BJ (cell line): ENCODE measurements at regions not wholly inside any gene's neighbourhood (a gene's known extent, or its start where the extent isn't known, plus 50 kb on each side); places are given as distances from the start of the nearest gene placed in this dataset.

Source experiments
- CTCF ChIA-PET: fragments of 350-600 bp; formaldehyde crosslinking; extraction: SDS; loops from one replicate; lab custom pipeline; 2021; ENCODE audit warnings: antibody characterized with exemption, inconsistent platforms; lab: Yijun Ruan, JAX
- POLR2A ChIA-PET: fragments of 300-600 bp; sonication (Branson Sonifier 250); formaldehyde crosslinking; extraction: SDS; loops from one replicate; lab custom pipeline; 2021; ENCODE audit warnings: antibody characterized with exemption; lab: Charles Lee
- DNase-seq: peaks from one replicate; pipeline ENCODE4 v3.0.0-alpha.2; 2011; ENCODE audit warnings: low read depth
- H3K27me3 ChIP-seq: 2 replicates; pipeline ENCODE4 v1.6.0; 2011; ENCODE audit warnings: low read length; ENCODE audit not compliant: control insufficient read depth, insufficient read depth
- H3K36me3 ChIP-seq: 2 replicates; pipeline ENCODE4 v1.5.1; 2011; ENCODE audit warnings: low read length; ENCODE audit not compliant: control insufficient read depth, insufficient read depth
- H3K4me3 ChIP-seq: 2 replicates; pipeline ENCODE4 v1.5.1; 2011; ENCODE audit warnings: low read depth, mild to moderate bottlenecking, control low read depth, low read length
- CTCF ChIP-seq: IDR thresholded peaks from 2 replicates; pipeline ENCODE4 v1.5.1; 2011; ENCODE audit warnings: low read depth, mild to moderate bottlenecking, control low read depth, inconsistent platforms, low read length, moderate library complexity; ENCODE audit not compliant: insufficient read depth

GRCh38 chr3:140854961-140855360 lies 86.7 kb upstream of the SLC25A36 start:
- no peak for DNase-seq
- ChIA-PET CTCF (interaction anchor here (0.7 kb wide), 1 partner anchor 1142 kb away, joined by 3 read pairs; no protein-coding TSS in a partner anchor), POLR2A (no interaction called here)
- TF ChIP-seq CTCF, result no peak
- Histone ChIP-seq H3K4me3 (no peak overlapping the region), H3K36me3 (no peaks in the 10 kb centered on the region), H3K27me3 (no peaks in the 10 kb centered on the region)

- H3K27me3 ChIP-seq, result no peaks in the 10 kb centered on the region
- no peaks in the 10 kb centered on the region for H3K36me3 ChIP-seq
- CTCF ChIA-PET, result no interaction called here
- POLR2A ChIA-PET, result no interaction called here
- TF ChIP-seq CTCF, result no peak
- no peak overlapping the region for H3K4me3 ChIP-seq
- DNase-seq, result no peak
Measured at GRCh38 chr3:140856905-140857304, 84.7 kb upstream of the SLC25A36 start.

DNA sequence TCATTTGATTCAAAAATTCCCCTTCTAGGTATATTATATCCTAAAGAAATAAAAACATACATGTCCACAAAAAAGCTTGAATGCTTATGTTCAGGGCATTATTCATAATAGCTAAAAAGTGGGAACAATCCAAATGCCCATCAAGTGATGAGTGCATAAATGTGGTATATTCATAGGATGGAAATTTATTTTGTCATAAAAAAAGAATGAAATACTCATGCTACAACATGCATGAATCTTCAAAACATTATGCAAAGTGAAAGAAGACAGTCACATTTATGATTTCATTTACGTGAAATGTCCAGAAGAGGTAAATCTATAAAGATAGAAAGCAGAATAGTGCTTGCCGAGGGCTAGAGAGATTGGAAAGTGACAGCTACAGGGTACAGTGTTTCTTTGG lies 83.6 kb upstream of the SLC25A36 start:
- POLR2A ChIA-PET, result no interaction called here
- no peak for TF ChIP-seq CTCF
- Histone ChIP-seq H3K27me3 (no peaks in the 10 kb centered on the region), H3K4me3 (no peak overlapping the region), H3K36me3 (no peaks in the 10 kb centered on the region)
- DNase-seq, result no peak
- CTCF ChIA-PET, result no interaction called here

- TF ChIP-seq CTCF, result no peak
- Histone ChIP-seq H3K27me3 (no peaks in the 10 kb centered on the region), H3K36me3 (no peaks in the 10 kb centered on the region), H3K4me3 (no peak overlapping the region)
- DNase-seq, result no peak
- ChIA-PET POLR2A (no interaction called here), CTCF (no interaction called here)
Measured at GRCh38 chr3:140859592-140860336, 81.9 kb upstream of the SLC25A36 start.

DNA sequence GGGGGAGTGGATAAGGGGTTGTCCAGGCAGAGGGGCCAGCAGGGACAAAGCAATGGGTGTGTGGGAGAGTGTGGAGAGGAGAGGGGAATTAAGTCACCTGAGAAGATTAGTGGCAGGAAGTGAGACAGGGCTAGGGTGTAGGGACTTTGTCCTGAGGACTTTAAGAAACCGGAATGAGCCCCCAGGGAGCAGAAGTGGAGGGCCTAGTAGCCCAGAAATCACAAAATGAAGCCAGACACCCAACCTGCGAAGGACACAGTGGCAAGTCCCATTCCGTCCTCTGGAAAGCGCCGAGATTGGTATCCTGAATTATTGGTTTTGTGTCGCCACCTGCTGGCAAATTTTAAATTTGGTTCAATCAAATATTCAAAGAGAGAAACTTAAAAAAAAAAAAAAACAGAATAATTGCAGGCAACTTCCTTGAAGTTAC lies 78.0 kb upstream of the SLC25A36 start:
- H3K36me3 ChIP-seq, result no peaks in the 10 kb centered on the region
- peak; percentile 4 for DNase-seq
- POLR2A ChIA-PET, result no interaction called here
- H3K27me3 ChIP-seq, result no peaks in the 10 kb centered on the region
- CTCF ChIA-PET, result interaction anchor here (0.6 to 1.2 kb wide), 3 partner anchors 12 to 928 kb away, joined by 3 to 5 read pairs (median 3); no protein-coding TSS in a partner anchor
- H3K4me3 ChIP-seq, result no peak overlapping the region
- peak; percentile 41 for TF ChIP-seq CTCF
